CD4-positive, alpha-beta memory T cell (primary cell): ENCODE measurements at regions not wholly inside any gene's neighbourhood (a gene's known extent, or its start where the extent isn't known, plus 50 kb on each side); places are given as distances from the start of the nearest gene placed in this dataset.

Experiments
- CTCF ChIA-PET: fragments of 350-600 bp; sonication (Branson Sonifier 250); formaldehyde crosslinking; loops from one replicate; lab custom pipeline; 2021; ENCODE audit warnings: inconsistent platforms; ENCODE audit not compliant: partially characterized antibody; lab: Charles Lee
- POLR2A ChIA-PET: fragments of 350-600 bp; sonication (Branson Sonifier 250); formaldehyde crosslinking; loops from one replicate; lab custom pipeline; 2021; ENCODE audit not compliant: partially characterized antibody; lab: Charles Lee
- DNase-seq, 5 donors: peaks; one replicate each; pipeline versions ENCODE4 v3.0.0 to v3.0.0-alpha.2; 2020 to 2022; ENCODE audit warnings: mixed read lengths in 1 of 5
- H3K27ac ChIP-seq: one replicate; pipeline ENCODE4 v1.7.0; 2013; ENCODE audit warnings: low read depth, low read length
- H3K27me3 ChIP-seq: 2 replicates; pipeline ENCODE4 v1.7.0; 2013; ENCODE audit warnings: mild to moderate bottlenecking, low read length, moderate library complexity; ENCODE audit not compliant: insufficient read depth
- H3K36me3 ChIP-seq: 2 replicates; pipeline ENCODE4 v1.7.0; 2013; ENCODE audit warnings: mild to moderate bottlenecking, low read length, moderate library complexity; ENCODE audit not compliant: insufficient read depth
- H3K4me1 ChIP-seq: 2 replicates; pipeline ENCODE4 v1.7.0; 2013; ENCODE audit warnings: mild to moderate bottlenecking, low read length, moderate library complexity; ENCODE audit not compliant: insufficient read depth
- H3K4me3 ChIP-seq, 2 donors: one replicate each; pipeline ENCODE4 v1.7.0; 2013; ENCODE audit warnings: low read length in 2 of 2, mild to moderate bottlenecking in 1 of 2
- H3K9me3 ChIP-seq, 2 donors: one replicate each; pipeline ENCODE4 v1.7.0; 2013; ENCODE audit warnings: low read length in 2 of 2, control low read depth in 1 of 2; ENCODE audit not compliant: control insufficient read depth in 1 of 2
- H3K27ac Mint-ChIP-seq, 7 donors: one replicate each; pipeline ENCODE4 v1.8.0; 2020 to 2021; ENCODE audit warnings: mixed read lengths in 7 of 7, mild to moderate bottlenecking in 6 of 7, inconsistent platforms in 3 of 7, moderate library complexity in 3 of 7
- H3K27me3 Mint-ChIP-seq, 2 donors: one replicate each; pipeline ENCODE4 v1.8.0; 2020 to 2021; ENCODE audit warnings: mixed read lengths in 2 of 2
- H3K36me3 Mint-ChIP-seq, 2 donors: one replicate each; pipeline ENCODE4 v1.8.0; 2020 to 2021; ENCODE audit warnings: mixed read lengths in 2 of 2, inconsistent platforms in 1 of 2, mild to moderate bottlenecking in 1 of 2
- H3K4me1 Mint-ChIP-seq, 4 donors: one replicate each; pipeline ENCODE4 v1.8.0; 2020 to 2021; ENCODE audit warnings: mixed read lengths in 4 of 4, mild to moderate bottlenecking in 1 of 4
- H3K4me3 Mint-ChIP-seq, 8 donors: one replicate each; pipeline ENCODE4 v1.8.0; 2020 to 2021; ENCODE audit warnings: mixed read lengths in 8 of 8, mild to moderate bottlenecking in 7 of 8, moderate library complexity in 6 of 8, inconsistent platforms in 3 of 8
- H3K9me3 Mint-ChIP-seq, 8 donors: one replicate each; pipeline ENCODE4 v1.8.0; 2020 to 2021; ENCODE audit warnings: mixed read lengths in 8 of 8, mild to moderate bottlenecking in 5 of 8, inconsistent platforms in 3 of 8, moderate library complexity in 1 of 8
- intact Hi-C: fragments of 100-400 bp; cut with micrococcal nuclease; formaldehyde crosslinking; loops from one replicate; pipeline ENCODE4 v1.15.1; 2023

- no peaks in the 10 kb centered on the region for H3K36me3 Mint-ChIP-seq
These were observed 539.2 kb downstream of the TLE1 start for GRCh38 chr9:81150016-81150625.

DNA sequence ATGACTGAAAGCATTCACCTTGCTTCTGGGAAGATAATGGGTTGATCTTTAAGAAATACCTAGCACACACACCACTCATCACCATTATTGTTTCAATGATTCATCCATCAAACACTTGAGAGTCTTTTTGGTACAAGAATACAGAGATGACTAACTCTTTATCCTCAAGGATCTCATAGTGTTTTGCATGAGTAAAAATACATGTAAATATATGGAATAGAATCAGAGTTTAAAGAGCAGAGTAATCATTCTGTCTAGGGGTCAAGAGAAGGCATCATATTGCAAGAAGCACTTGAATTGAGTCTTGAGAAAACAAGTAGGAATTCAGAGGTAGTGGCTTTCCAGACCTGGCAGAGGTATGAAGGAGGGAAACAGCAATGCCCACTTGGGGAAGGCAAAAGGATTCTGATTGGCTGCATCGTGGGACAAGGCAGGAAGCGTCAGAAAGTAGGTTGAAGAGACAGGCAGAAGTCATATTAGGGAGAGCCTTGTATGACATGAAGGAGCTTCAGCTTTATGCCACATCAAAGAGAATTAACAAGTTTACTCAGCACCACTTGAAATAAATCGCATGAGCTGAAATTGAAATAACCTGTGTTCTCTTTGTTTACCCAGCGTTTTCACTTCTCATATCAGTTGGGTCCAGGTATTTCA, 542.5 kb downstream of the TLE1 start:
- Histone ChIP-seq H3K4me1 (no peaks in the 10 kb centered on the region), H3K27ac (no peak overlapping the region), H3K4me3 (no peak overlapping the region), H3K9me3 (no peaks in the 10 kb centered on the region), H3K36me3 (no peaks in the 10 kb centered on the region), H3K27me3 (no peaks in the 10 kb centered on the region)
- Mint-ChIP-seq H3K9me3 (peaks cover 0 to 4% (median 2%) of the 10 kb centered on the region in 8 donors), H3K4me3 (no peak overlapping the region), H3K27me3 (no peaks in the 10 kb centered on the region), H3K4me1 (no peaks in the 10 kb centered on the region), H3K27ac (no peak overlapping the region), H3K36me3 (no peaks in the 10 kb centered on the region)
- intact Hi-C loops = no loop called here
- POLR2A ChIA-PET = no interaction called here
- DNase-seq = no peak
- CTCF ChIA-PET = no interaction called here

More at GRCh38 chr9:81150016-81150625, 539.2 kb downstream of the TLE1 start:
- no peak for DNase-seq
- Histone ChIP-seq H3K27me3 (no peaks in the 10 kb centered on the region), H3K27ac (no peak overlapping the region), H3K9me3 (no peaks in the 10 kb centered on the region), H3K4me3 (no peak overlapping the region), H3K36me3 (no peaks in the 10 kb centered on the region), H3K4me1 (no peaks in the 10 kb centered on the region)
- intact Hi-C loops = no loop called here
- Mint-ChIP-seq H3K9me3 (peaks cover 0 to 4% (median 0%) of the 10 kb centered on the region in 8 donors), H3K4me1 (no peaks in the 10 kb centered on the region), H3K27ac (no peak overlapping the region), H3K27me3 (no peaks in the 10 kb centered on the region), H3K4me3 (no peak overlapping the region)
- ChIA-PET POLR2A (no interaction called here), CTCF (no interaction called here)

GRCh38 chr9:81146241-81146640, 543.1 kb downstream of the TLE1 start:
- POLR2A ChIA-PET = no interaction called here
- CTCF ChIA-PET = no interaction called here
- no peaks in the 10 kb centered on the region for H3K4me1 ChIP-seq
- intact Hi-C loops = no loop called here
- H3K27ac ChIP-seq = no peak overlapping the region
- Mint-ChIP-seq H3K9me3 (peaks cover 0 to 4% (median 2%) of the 10 kb centered on the region in 8 donors), H3K4me3 (no peak overlapping the region), H3K27ac (no peak overlapping the region), H3K27me3 (no peaks in the 10 kb centered on the region), H3K36me3 (no peaks in the 10 kb centered on the region), H3K4me1 (no peaks in the 10 kb centered on the region)
- no peaks in the 10 kb centered on the region for H3K27me3 ChIP-seq
- no peaks in the 10 kb centered on the region for H3K36me3 ChIP-seq
- H3K9me3 ChIP-seq = no peaks in the 10 kb centered on the region
- no peak overlapping the region for H3K4me3 ChIP-seq
- DNase-seq = no peak

- DNase-seq = no peak
- H3K9me3 ChIP-seq = no peaks in the 10 kb centered on the region
- intact Hi-C loops = no loop called here
- H3K27ac ChIP-seq = no peak overlapping the region
- Mint-ChIP-seq H3K27me3 (no peaks in the 10 kb centered on the region), H3K9me3 (peaks cover 0 to 7% (median under 1%) of the 10 kb centered on the region in 8 donors), H3K4me1 (no peaks in the 10 kb centered on the region), H3K27ac (no peak overlapping the region), H3K4me3 (no peak overlapping the region), H3K36me3 (no peaks in the 10 kb centered on the region)
- CTCF ChIA-PET = no interaction called here
- no peaks in the 10 kb centered on the region for H3K27me3 ChIP-seq
- POLR2A ChIA-PET = no interaction called here
- no peaks in the 10 kb centered on the region for H3K4me1 ChIP-seq
- no peak overlapping the region for H3K4me3 ChIP-seq
- no peaks in the 10 kb centered on the region for H3K36me3 ChIP-seq
These were observed 543.9 kb downstream of the TLE1 start for GRCh38 chr9:81145331-81145963.

DNA sequence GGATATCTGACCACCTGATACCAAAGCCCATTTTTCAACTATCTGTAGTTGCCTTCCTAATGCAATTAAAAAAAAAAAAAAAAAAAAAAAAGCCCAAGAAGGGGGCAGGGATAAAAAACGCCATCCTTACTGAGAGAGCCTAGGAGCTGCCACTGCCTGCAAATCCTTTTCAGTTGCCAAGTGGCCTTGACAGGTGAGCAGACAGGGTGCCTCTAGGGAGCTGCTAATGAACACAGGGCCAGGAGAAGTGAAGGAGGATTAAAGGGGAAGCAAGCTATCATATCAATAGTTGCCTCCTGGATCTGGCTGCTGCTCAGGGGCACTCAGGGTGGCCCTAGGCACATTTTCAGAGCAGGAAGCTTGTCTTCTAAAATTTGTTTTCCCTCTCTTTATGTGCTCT, 547.4 kb downstream of the TLE1 start:
- Mint-ChIP-seq H3K36me3 (no peaks in the 10 kb centered on the region), H3K4me3 (no peak overlapping the region), H3K27me3 (no peaks in the 10 kb centered on the region), H3K9me3 (peaks cover 0 to 8% (median 4%) of the 10 kb centered on the region in 8 donors), H3K4me1 (no peaks in the 10 kb centered on the region), H3K27ac (no peak overlapping the region)
- Histone ChIP-seq H3K9me3 (no peaks in the 10 kb centered on the region), H3K36me3 (no peaks in the 10 kb centered on the region), H3K4me1 (no peaks in the 10 kb centered on the region), H3K27me3 (no peaks in the 10 kb centered on the region), H3K4me3 (no peak overlapping the region), H3K27ac (no peak overlapping the region)
- intact Hi-C loops = no loop called here
- no peak for DNase-seq
- ChIA-PET POLR2A (no interaction called here), CTCF (no interaction called here)

DNA sequence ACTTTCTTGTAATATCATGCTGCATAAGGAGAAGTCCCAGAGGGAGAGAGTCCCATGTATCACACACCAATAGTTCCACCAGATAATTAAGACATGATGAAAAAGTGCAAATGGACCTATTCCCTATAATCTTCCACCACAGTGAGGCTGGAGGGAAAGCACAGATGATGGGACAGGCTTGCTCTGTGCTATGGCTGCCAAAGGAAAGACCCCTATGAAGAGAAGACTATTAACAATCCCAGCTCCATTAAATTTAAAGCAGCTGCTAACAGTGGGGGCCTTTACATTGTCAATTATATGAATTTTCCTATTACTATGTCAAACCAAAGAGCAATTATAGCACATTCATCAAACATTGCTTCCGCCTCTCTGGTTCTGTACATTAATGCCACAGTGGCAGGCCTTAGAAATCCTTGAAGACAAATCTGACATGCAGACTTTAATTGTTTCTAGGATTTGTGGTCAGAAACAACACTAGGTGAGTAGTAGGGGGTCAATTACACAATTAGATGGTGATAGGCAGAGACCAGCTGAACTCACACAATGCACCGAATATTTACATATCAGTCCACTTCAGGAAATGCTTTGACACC, 551.3 kb downstream of the TLE1 start:
- H3K36me3 Mint-ChIP-seq = no peaks in the 10 kb centered on the region
- H3K4me1 Mint-ChIP-seq = no peaks in the 10 kb centered on the region
- Histone ChIP-seq H3K36me3 (no peaks in the 10 kb centered on the region), H3K4me3 (no peak overlapping the region), H3K4me1 (no peaks in the 10 kb centered on the region), H3K9me3 (no peaks in the 10 kb centered on the region), H3K27ac (no peak overlapping the region), H3K27me3 (no peaks in the 10 kb centered on the region)
- peaks cover under 1 to 8% (median 5%) of the 10 kb centered on the region in 8 donors for H3K9me3 Mint-ChIP-seq
- intact Hi-C loops = no loop called here
- no peak for DNase-seq
- CTCF ChIA-PET = no interaction called here
- no peaks in the 10 kb centered on the region for H3K27me3 Mint-ChIP-seq
- H3K27ac Mint-ChIP-seq = no peak overlapping the region
- H3K4me3 Mint-ChIP-seq = no peak overlapping the region
- POLR2A ChIA-PET = no interaction called here

DNA sequence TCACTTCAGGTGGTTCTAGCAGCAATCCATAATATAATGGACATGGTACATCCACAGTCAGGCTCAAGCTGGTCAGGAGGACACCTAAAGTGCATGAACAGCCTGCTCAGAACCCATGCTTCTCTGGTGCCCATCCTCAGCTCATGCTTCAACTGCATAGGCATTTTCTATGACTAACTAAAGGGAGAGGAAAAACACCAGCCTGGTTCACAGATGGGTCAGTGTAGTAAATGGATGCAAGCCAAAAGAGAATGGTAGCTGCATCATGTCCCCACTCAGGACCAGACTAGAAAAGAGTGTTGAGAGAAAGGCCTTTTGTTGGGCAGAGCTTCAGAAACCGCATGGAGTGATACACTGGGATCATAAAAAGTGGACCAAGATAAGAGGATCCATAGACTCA, 556.6 kb downstream of the TLE1 start:
- no peaks in the 10 kb centered on the region for H3K9me3 ChIP-seq
- H3K9me3 Mint-ChIP-seq = peaks cover 2 to 9% (median 7%) of the 10 kb centered on the region in 8 donors
- CTCF ChIA-PET = no interaction called here
- no peaks in the 10 kb centered on the region for H3K27me3 Mint-ChIP-seq
- H3K36me3 Mint-ChIP-seq = no peaks in the 10 kb centered on the region
- intact Hi-C loops = no loop called here
- no peaks in the 10 kb centered on the region for H3K4me1 Mint-ChIP-seq
- H3K4me3 ChIP-seq = no peak overlapping the region
- H3K4me1 ChIP-seq = no peaks in the 10 kb centered on the region
- no peaks in the 10 kb centered on the region for H3K27me3 ChIP-seq
- H3K4me3 Mint-ChIP-seq = no peak overlapping the region
- H3K27ac ChIP-seq = no peak overlapping the region
- POLR2A ChIA-PET = no interaction called here
- H3K27ac Mint-ChIP-seq = no peak overlapping the region
- DNase-seq = no peak
- no peaks in the 10 kb centered on the region for H3K36me3 ChIP-seq
